ENCODE measurements at regions not wholly inside any gene's neighbourhood (a gene's known extent, or its start where the extent isn't known, plus 50 kb on each side); places are given as distances from the start of the nearest gene placed in this dataset.

- Histone ChIP-seq H3K36me3 (ENCODE audit: control insufficient read depth, insufficient read depth, low read length) (no peaks in the 10 kb centered on the region), H3K9me3 (ENCODE audit: control insufficient read depth, insufficient read depth, low read depth, low read length) (no peaks in the 10 kb centered on the region), H3K4me1 (ENCODE audit: control insufficient read depth, insufficient read depth, low read length) (no peaks in the 10 kb centered on the region), H3K4me3 (ENCODE audit: low read depth in 2 of 2, low read length in 2 of 2) (no peak overlapping the region), H3K27me3 (ENCODE audit: control insufficient read depth, insufficient read depth, low read length) (no peaks in the 10 kb centered on the region), H3K27ac (ENCODE audit: low read length) (no peak overlapping the region)
- ATAC-seq (no peak), DNase-seq (ENCODE audit: low read depth, low spot score) (no peak)
- TF ChIP-seq TCF7L2 (IDR thresholded peaks at IDR 0.05; ENCODE audit: low read depth, low read length) (no peak), SIN3A (IDR thresholded peaks at IDR 0.05; ENCODE audit: borderline replicate concordance, insufficient read depth, low read depth, low read length) (no peak), REST (IDR thresholded peaks at IDR 0.05; ENCODE audit: insufficient read depth in 1 of 2, low read depth in 2 of 2, low read length in 1 of 2) (no peak), POLR2AphosphoS5 (IDR thresholded peaks at IDR 0.05; ENCODE audit: low read depth, low read length) (no peak)
- TF ChIP-seq, protein P1, sequence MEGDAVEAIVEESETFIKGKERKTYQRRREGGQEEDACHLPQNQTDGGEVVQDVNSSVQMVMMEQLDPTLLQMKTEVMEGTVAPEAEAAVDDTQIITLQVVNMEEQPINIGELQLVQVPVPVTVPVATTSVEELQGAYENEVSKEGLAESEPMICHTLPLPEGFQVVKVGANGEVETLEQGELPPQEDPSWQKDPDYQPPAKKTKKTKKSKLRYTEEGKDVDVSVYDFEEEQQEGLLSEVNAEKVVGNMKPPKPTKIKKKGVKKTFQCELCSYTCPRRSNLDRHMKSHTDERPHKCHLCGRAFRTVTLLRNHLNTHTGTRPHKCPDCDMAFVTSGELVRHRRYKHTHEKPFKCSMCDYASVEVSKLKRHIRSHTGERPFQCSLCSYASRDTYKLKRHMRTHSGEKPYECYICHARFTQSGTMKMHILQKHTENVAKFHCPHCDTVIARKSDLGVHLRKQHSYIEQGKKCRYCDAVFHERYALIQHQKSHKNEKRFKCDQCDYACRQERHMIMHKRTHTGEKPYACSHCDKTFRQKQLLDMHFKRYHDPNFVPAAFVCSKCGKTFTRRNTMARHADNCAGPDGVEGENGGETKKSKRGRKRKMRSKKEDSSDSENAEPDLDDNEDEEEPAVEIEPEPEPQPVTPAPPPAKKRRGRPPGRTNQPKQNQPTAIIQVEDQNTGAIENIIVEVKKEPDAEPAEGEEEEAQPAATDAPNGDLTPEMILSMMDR (IDR thresholded peaks at IDR 0.05): no peak
- no TSS peak for BruUV-seq (replicated peaks)
- ChIA-PET POLR2A (no interaction called here), CTCF (no interaction called here)
- in situ Hi-C loops (cut with HindIII; ENCODE audit: low pct_unique_long_range_greater_than_20kb, low sequenced_read_pairs) (no loop called here), intact Hi-C loops (cut with micrococcal nuclease; ENCODE audit: unreplicated experiment) (no loop called here)
Observed at GRCh38 chrX:109795682-109796081, 62.6 kb upstream of the ACSL4 start.

DNA sequence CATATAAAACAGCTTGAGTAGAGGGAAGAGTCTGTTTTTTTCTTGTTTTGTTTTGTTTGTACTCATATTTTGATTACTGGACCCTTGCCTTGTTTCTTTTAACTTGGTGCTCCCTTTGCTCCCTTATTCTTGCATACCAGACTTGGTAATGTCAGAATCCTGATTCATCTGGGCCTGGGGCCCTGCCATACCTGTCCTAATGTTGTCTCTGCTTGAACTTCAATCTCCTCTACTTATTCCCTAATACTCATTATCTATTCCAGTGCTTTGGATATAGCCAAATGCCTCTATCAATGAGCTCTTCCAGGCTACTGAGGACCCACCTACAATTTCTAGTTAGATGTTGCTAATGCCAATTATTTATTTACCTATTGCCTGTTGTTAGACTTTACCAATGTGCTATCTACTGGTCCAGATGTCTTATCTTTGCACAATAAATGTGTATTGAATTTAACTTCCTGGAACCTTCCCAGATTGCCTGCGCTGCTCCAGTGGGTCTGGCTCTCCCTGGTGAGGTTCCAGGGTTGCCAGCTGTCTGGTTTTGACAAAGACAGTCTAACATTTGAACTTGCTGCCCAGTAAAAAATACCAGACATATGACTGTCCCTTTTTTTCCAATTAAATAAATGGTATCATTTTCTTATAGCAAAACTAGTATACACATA, 64.4 kb upstream of the ACSL4 start:
- BruUV-seq (replicated peaks): no TSS peak
- Histone ChIP-seq H3K4me3 (ENCODE audit: low read depth in 2 of 2, low read length in 2 of 2) (no peak overlapping the region), H3K9me3 (ENCODE audit: control insufficient read depth, insufficient read depth, low read depth, low read length) (no peaks in the 10 kb centered on the region), H3K4me1 (ENCODE audit: control insufficient read depth, insufficient read depth, low read length) (no peaks in the 10 kb centered on the region), H3K27ac (ENCODE audit: low read length) (no peak overlapping the region), H3K36me3 (ENCODE audit: control insufficient read depth, insufficient read depth, low read length) (no peaks in the 10 kb centered on the region), H3K27me3 (ENCODE audit: control insufficient read depth, insufficient read depth, low read length) (no peaks in the 10 kb centered on the region)
- CTCF ChIA-PET: no interaction called here
- POLR2A ChIA-PET: no interaction called here
- intact Hi-C loops (cut with micrococcal nuclease; ENCODE audit: unreplicated experiment): no loop called here
- ATAC-seq (no peak), DNase-seq (ENCODE audit: low read depth, low spot score) (no peak)
- in situ Hi-C loops (cut with HindIII; ENCODE audit: low pct_unique_long_range_greater_than_20kb, low sequenced_read_pairs): no loop called here
- TF ChIP-seq TCF7L2 (IDR thresholded peaks at IDR 0.05; ENCODE audit: low read depth, low read length) (no peak), SIN3A (IDR thresholded peaks at IDR 0.05; ENCODE audit: borderline replicate concordance, insufficient read depth, low read depth, low read length) (no peak), POLR2AphosphoS5 (IDR thresholded peaks at IDR 0.05; ENCODE audit: low read depth, low read length) (no peak)
- TF ChIP-seq, protein P1 (IDR thresholded peaks at IDR 0.05): no peak

Measured in Panc1 (cell line).